Kidney epithelial cell (primary cell): ENCODE measurements at regions not wholly inside any gene's neighbourhood (a gene's known extent, or its start where the extent isn't known, plus 50 kb on each side); places are given as distances from the start of the nearest gene placed in this dataset.

ENCODE experiments used
- DNase-seq: peaks from one replicate; pipeline ENCODE4 v3.0.0-alpha.2; 2010; ENCODE audit warnings: low read depth
- H3K27me3 ChIP-seq: 2 replicates; pipeline ENCODE4 v1.6.0; 2011; ENCODE audit warnings: low read length; ENCODE audit not compliant: control insufficient read depth, insufficient read depth
- H3K36me3 ChIP-seq: 2 replicates; pipeline ENCODE4 v1.5.1; 2011; ENCODE audit warnings: low read length; ENCODE audit not compliant: control insufficient read depth, insufficient read depth
- H3K4me3 ChIP-seq: 2 replicates; pipeline ENCODE4 v1.5.1; 2011; ENCODE audit warnings: low read depth, mild to moderate bottlenecking, control low read depth, low read length
- TF ChIP-seq, protein P1 (sequence below): IDR thresholded peaks from 2 replicates; pipeline ENCODE4 v1.5.1; 2011; ENCODE audit warnings: mild to moderate bottlenecking, moderate library complexity, low read length, control low read depth, inconsistent platforms; ENCODE audit not compliant: insufficient read depth, poor library complexity, severe bottlenecking

DNA sequence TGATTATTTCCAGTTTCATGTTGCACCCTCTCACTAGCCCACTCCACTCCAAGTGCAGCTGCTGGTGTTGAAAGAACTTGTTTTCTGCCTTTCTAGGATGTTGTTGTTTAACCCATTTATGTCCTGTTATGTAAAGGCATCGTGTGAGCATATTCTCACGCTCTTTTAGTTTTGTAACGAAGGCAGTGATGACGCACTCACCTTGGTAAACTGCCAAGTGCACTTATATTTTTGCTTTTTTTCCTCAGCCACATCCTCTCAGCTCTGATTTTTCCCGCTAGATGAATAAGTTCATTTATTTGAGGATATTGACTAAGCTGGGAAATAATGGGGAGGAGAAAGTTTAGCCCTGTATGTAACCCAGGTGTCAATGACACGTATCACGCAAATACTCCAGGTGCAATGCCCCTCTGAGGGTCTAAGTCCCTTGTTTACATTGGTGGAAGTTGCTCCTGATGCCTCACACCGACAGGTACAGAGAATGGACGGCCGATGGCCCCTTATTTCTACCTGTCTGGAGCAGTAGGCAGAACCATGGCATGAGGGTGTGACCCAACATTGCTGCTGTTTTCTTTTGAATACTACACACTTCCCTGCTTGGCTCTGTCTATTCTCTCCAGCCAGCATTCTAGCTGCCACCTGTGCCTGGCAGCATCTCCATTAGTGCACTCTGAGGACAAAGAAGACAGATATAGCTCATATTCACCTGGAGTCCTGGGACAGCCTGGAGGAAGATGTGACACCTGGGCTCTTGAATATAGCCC is 132.7 kb upstream of the SLC24A3 start:
- TF ChIP-seq, protein P1, sequence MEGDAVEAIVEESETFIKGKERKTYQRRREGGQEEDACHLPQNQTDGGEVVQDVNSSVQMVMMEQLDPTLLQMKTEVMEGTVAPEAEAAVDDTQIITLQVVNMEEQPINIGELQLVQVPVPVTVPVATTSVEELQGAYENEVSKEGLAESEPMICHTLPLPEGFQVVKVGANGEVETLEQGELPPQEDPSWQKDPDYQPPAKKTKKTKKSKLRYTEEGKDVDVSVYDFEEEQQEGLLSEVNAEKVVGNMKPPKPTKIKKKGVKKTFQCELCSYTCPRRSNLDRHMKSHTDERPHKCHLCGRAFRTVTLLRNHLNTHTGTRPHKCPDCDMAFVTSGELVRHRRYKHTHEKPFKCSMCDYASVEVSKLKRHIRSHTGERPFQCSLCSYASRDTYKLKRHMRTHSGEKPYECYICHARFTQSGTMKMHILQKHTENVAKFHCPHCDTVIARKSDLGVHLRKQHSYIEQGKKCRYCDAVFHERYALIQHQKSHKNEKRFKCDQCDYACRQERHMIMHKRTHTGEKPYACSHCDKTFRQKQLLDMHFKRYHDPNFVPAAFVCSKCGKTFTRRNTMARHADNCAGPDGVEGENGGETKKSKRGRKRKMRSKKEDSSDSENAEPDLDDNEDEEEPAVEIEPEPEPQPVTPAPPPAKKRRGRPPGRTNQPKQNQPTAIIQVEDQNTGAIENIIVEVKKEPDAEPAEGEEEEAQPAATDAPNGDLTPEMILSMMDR: no peak
- H3K4me3 ChIP-seq: no peak overlapping the region
- no peaks in the 10 kb centered on the region for H3K36me3 ChIP-seq
- H3K27me3 ChIP-seq: no peaks in the 10 kb centered on the region
- no peak for DNase-seq

DNA sequence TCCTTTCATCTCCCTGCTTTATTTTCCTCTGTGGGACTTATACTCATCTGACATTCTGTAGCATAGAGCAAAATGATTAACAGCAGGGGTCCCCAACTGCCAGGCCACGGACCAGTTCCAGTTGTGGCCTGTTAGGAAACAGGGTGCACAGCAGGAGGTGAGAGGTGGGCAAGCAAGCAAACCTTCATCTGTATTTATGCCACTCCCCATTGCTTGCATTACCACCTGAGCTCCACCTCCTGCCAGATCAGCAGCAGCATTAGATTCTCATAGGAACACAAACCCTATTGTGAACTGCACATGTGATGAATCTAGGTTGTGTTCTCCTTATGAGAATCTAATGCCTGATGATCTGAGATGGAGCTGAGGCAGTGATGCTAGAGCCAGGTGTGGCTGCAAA is 130.5 kb upstream of the SLC24A3 start:
- Histone ChIP-seq H3K4me3 (no peak overlapping the region), H3K27me3 (no peaks in the 10 kb centered on the region), H3K36me3 (no peaks in the 10 kb centered on the region)
- TF ChIP-seq, protein P1: no peak
- DNase-seq: no peak

DNA sequence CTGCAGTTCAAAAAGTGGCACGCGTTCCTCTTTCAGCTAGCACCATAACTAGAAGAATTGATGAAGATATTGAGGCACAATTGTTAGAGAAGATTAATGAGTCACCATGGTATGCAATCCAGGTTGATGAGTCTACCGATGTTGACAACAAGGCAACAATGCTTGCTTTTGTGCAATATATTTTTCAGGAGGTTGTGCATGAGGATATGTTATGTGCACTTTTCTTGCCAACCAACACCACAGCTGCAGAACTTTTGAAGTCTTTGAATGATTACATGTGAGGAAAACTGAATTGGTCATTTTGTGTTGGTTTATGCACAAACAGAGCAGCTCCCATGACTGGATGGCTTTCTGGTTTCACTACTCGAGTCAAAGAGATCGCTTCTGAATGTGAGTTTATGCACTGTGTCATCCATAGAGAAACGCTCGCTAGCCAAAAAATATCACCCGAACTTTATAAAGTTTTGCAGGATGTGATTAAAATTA is 129.3 kb upstream of the SLC24A3 start:
- TF ChIP-seq, protein P1: no peak
- Histone ChIP-seq H3K27me3 (no peaks in the 10 kb centered on the region), H3K4me3 (no peak overlapping the region), H3K36me3 (no peaks in the 10 kb centered on the region)
- no peak for DNase-seq

DNA sequence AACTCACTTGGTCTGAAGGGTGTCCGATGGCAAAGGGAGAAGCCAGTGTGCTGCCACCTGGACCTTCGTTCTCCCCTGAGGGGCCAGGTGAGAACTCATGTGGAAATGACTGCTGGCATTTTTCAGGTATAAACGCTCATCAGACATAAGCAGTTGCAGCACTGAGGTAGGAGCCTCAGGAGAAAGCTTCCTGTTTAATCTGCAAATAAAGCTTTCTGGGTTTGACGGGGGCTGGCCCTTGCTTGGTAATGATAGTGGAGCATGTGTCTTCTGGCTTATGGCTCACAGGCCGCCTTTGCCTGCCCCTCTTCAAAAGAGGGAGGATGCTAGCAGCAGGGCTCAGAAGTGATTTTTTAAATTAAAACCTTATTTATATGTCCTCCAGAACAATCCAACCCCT is 122.1 kb upstream of the SLC24A3 start:
- H3K27me3 ChIP-seq: no peaks in the 10 kb centered on the region
- no peaks in the 10 kb centered on the region for H3K36me3 ChIP-seq
- DNase-seq: no peak
- TF ChIP-seq, protein P1: no peak
- no peak overlapping the region for H3K4me3 ChIP-seq

DNA sequence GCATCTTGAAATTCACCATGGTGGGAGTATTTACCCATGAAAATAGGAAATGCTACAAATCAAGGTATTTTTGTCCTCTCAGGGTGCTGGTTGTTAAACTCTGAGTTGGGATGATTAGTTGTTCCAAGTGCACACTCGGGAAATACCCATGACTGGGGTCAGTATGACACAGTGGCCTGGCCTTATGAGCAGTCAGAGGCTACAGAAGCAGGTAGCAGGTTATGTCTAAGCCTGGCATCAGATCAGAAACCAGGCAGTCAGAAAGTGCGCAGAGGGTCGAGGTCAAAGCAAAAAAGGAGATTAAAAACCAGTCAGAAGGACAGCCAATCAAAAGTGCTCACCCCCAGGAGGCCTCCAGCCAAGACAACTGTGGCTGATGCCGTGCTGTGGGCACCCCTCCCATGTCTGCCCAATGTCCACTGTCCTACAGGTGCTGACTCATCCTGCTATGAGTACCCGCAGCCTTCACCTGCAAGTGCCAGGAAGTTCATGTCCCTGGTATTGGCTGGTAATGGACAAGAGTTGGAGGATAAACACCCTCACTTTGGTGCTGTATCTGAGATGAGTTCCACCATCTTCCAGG is 117.4 kb upstream of the SLC24A3 start:
- Histone ChIP-seq H3K4me3 (no peak overlapping the region), H3K27me3 (no peaks in the 10 kb centered on the region), H3K36me3 (no peaks in the 10 kb centered on the region)
- no peak for DNase-seq
- TF ChIP-seq, protein P1: no peak
